ENCODE measurements at regions not wholly inside any gene's neighbourhood (a gene's known extent, or its start where the extent isn't known, plus 50 kb on each side); places are given as distances from the start of the nearest gene placed in this dataset.

DNA sequence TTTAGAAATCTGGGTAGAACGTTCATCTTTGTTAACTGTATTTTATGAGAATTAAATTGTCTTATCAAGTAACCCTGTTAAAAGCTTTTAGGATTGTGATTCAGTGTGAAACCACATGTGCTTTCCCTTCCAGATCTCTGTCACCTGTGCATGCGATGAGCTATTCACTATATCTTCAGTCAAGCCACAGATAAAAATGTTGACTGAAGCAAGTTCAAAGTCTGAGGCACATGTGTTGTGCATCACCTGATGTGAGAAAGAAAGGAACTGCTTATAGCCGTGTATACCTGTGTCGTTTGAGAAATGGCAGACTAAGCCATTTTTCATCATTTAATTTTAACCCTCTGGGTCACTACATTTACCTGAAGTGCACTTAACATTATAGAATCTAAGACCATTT lies 1088.9 kb upstream of the TENM4 start:
- WGBS, result 100% methylated on average over 2 of the region's 4 CpGs
- Histone ChIP-seq H3K4me3 (ENCODE audit: insufficient read depth in 1 of 2, low read depth in 1 of 2, low read length in 2 of 2) (no peak overlapping the region), H4K8ac (ENCODE audit: low read length) (no peak overlapping the region), H2BK15ac (ENCODE audit: low read depth, poor library complexity, severe bottlenecking) (no peak overlapping the region), H2AFZ (ENCODE audit: low read depth, low read length) (no peak overlapping the region), H2AK5ac (ENCODE audit: low read length, severe bottlenecking) (no peak overlapping the region), H2BK5ac (ENCODE audit: low read depth, low read length, poor library complexity, severe bottlenecking) (no peak overlapping the region), H3K4me1 (ENCODE audit: control insufficient read depth, insufficient read depth, low read depth, low read length) (no peaks in the 10 kb centered on the region), H3K18ac (ENCODE audit: low read depth in 1 of 2, low read length in 2 of 2) (no peak overlapping the region), H3K4me2 (ENCODE audit: low read length, poor library complexity, severe bottlenecking) (no peak overlapping the region), H3K27me3 (ENCODE audit: control insufficient read depth in 1 of 2, insufficient read depth in 1 of 2, low read length in 2 of 2) (no peaks in the 10 kb centered on the region), H2BK12ac (ENCODE audit: low read length in 2 of 2) (no peak overlapping the region), H3K14ac (ENCODE audit: low read length in 2 of 2) (no peak overlapping the region), H3K79me1 (replicated peaks; ENCODE audit: low read length, poor library complexity, severe bottlenecking) (no peaks in the 10 kb centered on the region), H3K27ac (ENCODE audit: low read length, poor library complexity, severe bottlenecking) (no peak overlapping the region), H4K91ac (ENCODE audit: low read length) (no peak overlapping the region), H3K9me3 (ENCODE audit: control insufficient read depth, low read length) (no peaks in the 10 kb centered on the region), H3K23ac (ENCODE audit: low read length in 2 of 2) (no peak overlapping the region), H3K36me3 (ENCODE audit: control insufficient read depth in 1 of 2, insufficient read depth in 2 of 2, low read depth in 1 of 2, low read length in 2 of 2) (no peaks in the 10 kb centered on the region), H2BK120ac (ENCODE audit: low read depth, low read length) (no peak overlapping the region), H3K9ac (ENCODE audit: low read length) (no peak overlapping the region), H3K4ac (ENCODE audit: low read depth in 1 of 2, low read length in 2 of 2) (no peak overlapping the region)
- no peak for DNase-seq

DNA sequence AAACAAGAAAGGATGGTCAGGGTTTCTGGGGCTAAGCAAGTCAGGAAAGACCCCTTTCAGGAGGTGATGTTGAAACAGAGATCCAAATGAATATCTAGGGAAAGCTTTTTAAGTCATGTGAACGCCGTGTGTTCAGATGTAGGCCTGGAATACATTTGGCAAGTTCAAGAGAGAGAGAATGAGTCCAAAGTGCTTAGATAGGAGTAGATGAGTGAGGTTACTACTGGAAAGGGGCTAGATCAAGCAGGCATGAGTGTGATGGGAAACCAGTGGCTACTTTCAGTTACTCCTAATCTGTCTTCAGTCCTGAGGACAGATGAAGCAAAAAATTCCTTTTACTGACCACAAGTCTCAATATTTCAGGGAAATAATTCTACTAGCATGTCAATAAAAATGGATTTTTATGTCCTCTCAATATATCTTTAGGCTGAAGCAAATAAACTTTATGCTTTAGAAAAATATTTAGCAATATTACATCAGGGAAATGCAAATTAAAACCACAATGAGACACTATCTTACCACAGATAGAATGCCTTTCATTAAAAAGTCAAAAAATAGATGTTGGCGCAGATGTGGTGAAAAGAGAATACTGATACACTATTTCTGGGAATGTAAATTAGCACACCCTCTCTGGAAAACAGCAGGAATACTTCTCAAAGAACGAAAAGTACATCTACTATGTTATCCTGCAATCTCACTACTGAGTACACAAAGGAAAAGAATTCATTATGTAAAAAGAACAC lies 1085.0 kb upstream of the TENM4 start:
- Histone ChIP-seq H3K4me1 (ENCODE audit: control insufficient read depth, insufficient read depth, low read depth, low read length) (no peaks in the 10 kb centered on the region), H4K8ac (ENCODE audit: low read length) (no peak overlapping the region), H2BK5ac (ENCODE audit: low read depth, low read length, poor library complexity, severe bottlenecking) (no peak overlapping the region), H3K27ac (ENCODE audit: low read length, poor library complexity, severe bottlenecking) (no peak overlapping the region), H2AFZ (ENCODE audit: low read depth, low read length) (no peak overlapping the region), H4K91ac (ENCODE audit: low read length) (no peak overlapping the region), H2BK15ac (ENCODE audit: low read depth, poor library complexity, severe bottlenecking) (no peak overlapping the region), H2BK120ac (ENCODE audit: low read depth, low read length) (no peak overlapping the region), H3K4me3 (ENCODE audit: insufficient read depth in 1 of 2, low read depth in 1 of 2, low read length in 2 of 2) (no peak overlapping the region), H2BK12ac (ENCODE audit: low read length in 2 of 2) (no peak overlapping the region), H3K79me1 (replicated peaks; ENCODE audit: low read length, poor library complexity, severe bottlenecking) (no peaks in the 10 kb centered on the region), H3K27me3 (ENCODE audit: control insufficient read depth in 1 of 2, insufficient read depth in 1 of 2, low read length in 2 of 2) (no peaks in the 10 kb centered on the region), H3K18ac (ENCODE audit: low read depth in 1 of 2, low read length in 2 of 2) (no peak overlapping the region), H3K9me3 (ENCODE audit: control insufficient read depth, low read length) (no peaks in the 10 kb centered on the region), H3K4me2 (ENCODE audit: low read length, poor library complexity, severe bottlenecking) (no peak overlapping the region), H3K4ac (ENCODE audit: low read depth in 1 of 2, low read length in 2 of 2) (no peak overlapping the region), H3K36me3 (ENCODE audit: control insufficient read depth in 1 of 2, insufficient read depth in 2 of 2, low read depth in 1 of 2, low read length in 2 of 2) (no peaks in the 10 kb centered on the region), H3K9ac (ENCODE audit: low read length) (no peak overlapping the region), H2AK5ac (ENCODE audit: low read length, severe bottlenecking) (no peak overlapping the region), H3K14ac (ENCODE audit: low read length in 2 of 2) (no peak overlapping the region), H3K23ac (ENCODE audit: low read length in 2 of 2) (no peak overlapping the region)
- 37% methylated on average over 2 of the region's 4 CpGs for WGBS
- DNase-seq, result no peak

DNA sequence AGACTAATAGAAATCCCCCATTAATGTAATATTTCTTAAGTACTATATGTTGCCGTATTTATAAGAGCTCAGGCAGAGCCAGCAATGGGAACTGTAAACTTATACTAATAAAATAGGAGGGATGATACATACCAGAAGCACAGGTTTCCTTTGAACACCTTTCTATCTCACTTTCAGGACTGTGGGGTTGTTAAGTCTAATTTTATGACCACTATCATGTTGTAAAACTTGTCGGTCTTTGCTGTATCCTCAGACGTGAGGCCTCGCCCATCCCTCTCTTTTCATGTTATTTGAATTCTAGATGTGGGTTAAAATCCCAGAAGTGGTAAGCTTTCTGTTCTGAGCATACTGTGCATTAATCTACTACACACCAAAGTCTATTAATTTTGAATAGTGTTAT lies 1083.5 kb upstream of the TENM4 start:
- H2BK12ac ChIP-seq (ENCODE audit: low read length in 2 of 2), result no peak overlapping the region
- no peak overlapping the region for H2BK15ac ChIP-seq (ENCODE audit: low read depth, poor library complexity, severe bottlenecking)
- no peak overlapping the region for H2BK120ac ChIP-seq (ENCODE audit: low read depth, low read length)
- no peaks in the 10 kb centered on the region for H3K27me3 ChIP-seq (ENCODE audit: control insufficient read depth in 1 of 2, insufficient read depth in 1 of 2, low read length in 2 of 2)
- no peak overlapping the region for H2BK5ac ChIP-seq (ENCODE audit: low read depth, low read length, poor library complexity, severe bottlenecking)
- H3K4me1 ChIP-seq (ENCODE audit: control insufficient read depth, insufficient read depth, low read depth, low read length), result no peaks in the 10 kb centered on the region
- H2AK5ac ChIP-seq (ENCODE audit: low read length, severe bottlenecking), result no peak overlapping the region
- no peak overlapping the region for H3K27ac ChIP-seq (ENCODE audit: low read length, poor library complexity, severe bottlenecking)
- WGBS, result 85% methylated on average over 3 of the region's 4 CpGs
- no peaks in the 10 kb centered on the region for H3K9me3 ChIP-seq (ENCODE audit: control insufficient read depth, low read length)
- no peak overlapping the region for H3K4ac ChIP-seq (ENCODE audit: low read depth in 1 of 2, low read length in 2 of 2)
- DNase-seq, result no peak
- H2AFZ ChIP-seq (ENCODE audit: low read depth, low read length), result no peak overlapping the region
- H3K18ac ChIP-seq (ENCODE audit: low read depth in 1 of 2, low read length in 2 of 2), result no peak overlapping the region
- H4K8ac ChIP-seq (ENCODE audit: low read length), result no peak overlapping the region
- no peaks in the 10 kb centered on the region for H3K36me3 ChIP-seq (ENCODE audit: control insufficient read depth in 1 of 2, insufficient read depth in 2 of 2, low read depth in 1 of 2, low read length in 2 of 2)
- no peak overlapping the region for H3K4me2 ChIP-seq (ENCODE audit: low read length, poor library complexity, severe bottlenecking)
- H3K4me3 ChIP-seq (ENCODE audit: insufficient read depth in 1 of 2, low read depth in 1 of 2, low read length in 2 of 2), result no peak overlapping the region
- H3K79me1 ChIP-seq (replicated peaks; ENCODE audit: low read length, poor library complexity, severe bottlenecking), result no peaks in the 10 kb centered on the region
- no peak overlapping the region for H4K91ac ChIP-seq (ENCODE audit: low read length)
- no peak overlapping the region for H3K23ac ChIP-seq (ENCODE audit: low read length in 2 of 2)
- H3K14ac ChIP-seq (ENCODE audit: low read length in 2 of 2), result no peak overlapping the region
- H3K9ac ChIP-seq (ENCODE audit: low read length), result no peak overlapping the region

DNA sequence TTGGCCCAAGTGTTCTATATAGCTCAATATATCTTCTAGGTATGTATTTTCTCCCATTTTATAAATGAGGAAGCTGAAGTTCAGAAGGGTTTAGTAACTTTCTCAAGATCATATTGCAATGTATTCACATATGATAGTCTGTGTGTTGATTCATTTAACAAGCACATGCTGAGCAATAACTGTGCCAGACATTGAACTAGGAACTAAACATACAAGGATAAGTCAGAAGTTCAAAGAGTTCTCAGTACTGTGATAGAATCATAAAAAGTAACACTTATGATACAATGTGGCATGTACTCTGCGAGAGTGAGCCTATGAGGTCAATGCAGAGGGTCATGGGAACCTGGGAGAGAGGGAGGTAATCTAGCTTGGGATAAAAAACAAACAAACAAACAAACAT lies 1082.2 kb upstream of the TENM4 start:
- no peak overlapping the region for H2AFZ ChIP-seq (ENCODE audit: low read depth, low read length)
- H3K18ac ChIP-seq (ENCODE audit: low read depth in 1 of 2, low read length in 2 of 2), result no peak overlapping the region
- H3K27me3 ChIP-seq (ENCODE audit: control insufficient read depth in 1 of 2, insufficient read depth in 1 of 2, low read length in 2 of 2), result no peaks in the 10 kb centered on the region
- H3K27ac ChIP-seq (ENCODE audit: low read length, poor library complexity, severe bottlenecking), result no peak overlapping the region
- no peak overlapping the region for H3K4ac ChIP-seq (ENCODE audit: low read depth in 1 of 2, low read length in 2 of 2)
- no peak overlapping the region for H2BK5ac ChIP-seq (ENCODE audit: low read depth, low read length, poor library complexity, severe bottlenecking)
- no peak overlapping the region for H3K14ac ChIP-seq (ENCODE audit: low read length in 2 of 2)
- no peak overlapping the region for H4K8ac ChIP-seq (ENCODE audit: low read length)
- no peak overlapping the region for H4K91ac ChIP-seq (ENCODE audit: low read length)
- no peaks in the 10 kb centered on the region for H3K4me1 ChIP-seq (ENCODE audit: control insufficient read depth, insufficient read depth, low read depth, low read length)
- 100% methylated on average over 1 of the region's 1 CpG for WGBS
- no peak overlapping the region for H3K9ac ChIP-seq (ENCODE audit: low read length)
- H3K23ac ChIP-seq (ENCODE audit: low read length in 2 of 2), result no peak overlapping the region
- H3K36me3 ChIP-seq (ENCODE audit: control insufficient read depth in 1 of 2, insufficient read depth in 2 of 2, low read depth in 1 of 2, low read length in 2 of 2), result no peaks in the 10 kb centered on the region
- H3K79me1 ChIP-seq (replicated peaks; ENCODE audit: low read length, poor library complexity, severe bottlenecking), result no peaks in the 10 kb centered on the region
- no peak overlapping the region for H2AK5ac ChIP-seq (ENCODE audit: low read length, severe bottlenecking)
- DNase-seq, result no peak
- H2BK12ac ChIP-seq (ENCODE audit: low read length in 2 of 2), result no peak overlapping the region
- H3K4me3 ChIP-seq (ENCODE audit: insufficient read depth in 1 of 2, low read depth in 1 of 2, low read length in 2 of 2), result no peak overlapping the region
- H2BK120ac ChIP-seq (ENCODE audit: low read depth, low read length), result no peak overlapping the region
- H2BK15ac ChIP-seq (ENCODE audit: low read depth, poor library complexity, severe bottlenecking), result no peak overlapping the region
- no peak overlapping the region for H3K4me2 ChIP-seq (ENCODE audit: low read length, poor library complexity, severe bottlenecking)
- H3K9me3 ChIP-seq (ENCODE audit: control insufficient read depth, low read length), result no peaks in the 10 kb centered on the region
